ENCODE measurements at regions not wholly inside any gene's neighbourhood (a gene's known extent, or its start where the extent isn't known, plus 50 kb on each side); places are given as distances from the start of the nearest gene placed in this dataset.

- TF ChIP-seq, protein P1, sequence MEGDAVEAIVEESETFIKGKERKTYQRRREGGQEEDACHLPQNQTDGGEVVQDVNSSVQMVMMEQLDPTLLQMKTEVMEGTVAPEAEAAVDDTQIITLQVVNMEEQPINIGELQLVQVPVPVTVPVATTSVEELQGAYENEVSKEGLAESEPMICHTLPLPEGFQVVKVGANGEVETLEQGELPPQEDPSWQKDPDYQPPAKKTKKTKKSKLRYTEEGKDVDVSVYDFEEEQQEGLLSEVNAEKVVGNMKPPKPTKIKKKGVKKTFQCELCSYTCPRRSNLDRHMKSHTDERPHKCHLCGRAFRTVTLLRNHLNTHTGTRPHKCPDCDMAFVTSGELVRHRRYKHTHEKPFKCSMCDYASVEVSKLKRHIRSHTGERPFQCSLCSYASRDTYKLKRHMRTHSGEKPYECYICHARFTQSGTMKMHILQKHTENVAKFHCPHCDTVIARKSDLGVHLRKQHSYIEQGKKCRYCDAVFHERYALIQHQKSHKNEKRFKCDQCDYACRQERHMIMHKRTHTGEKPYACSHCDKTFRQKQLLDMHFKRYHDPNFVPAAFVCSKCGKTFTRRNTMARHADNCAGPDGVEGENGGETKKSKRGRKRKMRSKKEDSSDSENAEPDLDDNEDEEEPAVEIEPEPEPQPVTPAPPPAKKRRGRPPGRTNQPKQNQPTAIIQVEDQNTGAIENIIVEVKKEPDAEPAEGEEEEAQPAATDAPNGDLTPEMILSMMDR (conservative IDR thresholded peaks at IDR 0.05; ENCODE audit: low read length), result no peak
- no peak for TF ChIP-seq EZH2phosphoT487 (IDR thresholded peaks at IDR 0.05; ENCODE audit: borderline replicate concordance)
Measured at GRCh38 chr14:51333299-51333698, 93.3 kb downstream of the TMX1 start.
